Body of pancreas (tissue), 4 donors: ENCODE measurements at regions not wholly inside any gene's neighbourhood (a gene's known extent, or its start where the extent isn't known, plus 50 kb on each side); places are given as distances from the start of the nearest gene placed in this dataset.

Experiments used
- ATAC-seq: fragments of 150-250 bp; one replicate; pipeline ENCODE4 v1.9.1; 2016
- DNase-seq, 4 donors: peaks; one replicate each; pipeline ENCODE4 v3.0.0-alpha.2; 2019
- H3K27ac ChIP-seq, 4 donors: fragments of 200-600 bp; sonication (generic); 1 replicate in 3 of 4; 2 replicates in 1 of 4; pipeline versions ENCODE4 v1.5.1 to v1.6.1; 2016 to 2019; ENCODE audit warnings: mild to moderate bottlenecking in 1 of 4, mixed read lengths in 1 of 4, moderate library complexity in 1 of 4
- H3K27me3 ChIP-seq, 2 donors: fragments of 200-600 bp; sonication (generic); one replicate each; pipeline ENCODE4 v1.6.0; 2016; ENCODE audit warnings: mild to moderate bottlenecking in 1 of 2
- H3K36me3 ChIP-seq, 2 donors: fragments of 200-600 bp; sonication (generic); replicated peaks in 1 of 2; 2 replicates each; pipeline ENCODE4 v1.5.1; 2016; ENCODE audit warnings: low read depth in 2 of 2; ENCODE audit not compliant: insufficient read depth in 1 of 2
- H3K4me1 ChIP-seq: fragments of 200-600 bp; sonication (generic); one replicate; pipeline ENCODE4 v1.6.0; 2016
- H3K4me3 ChIP-seq, 2 donors: fragments of 200-600 bp; sonication (generic); 1 replicate in 1 of 2; 2 replicates in 1 of 2; pipeline ENCODE4 v1.5.1; 2016 to 2019
- H3K9me3 ChIP-seq, 3 donors: fragments of 200-600 bp; sonication (generic); 1 replicate in 2 of 3; 2 replicates in 1 of 3; pipeline ENCODE4 v1.5.1; 2016
- CTCF ChIP-seq, 7 experiments: fragments of 450-650 bp in 4 of 7; fragments of 200-600 bp in 3 of 7; sonication (generic) in 3 of 7; IDR thresholded peaks; one replicate each; pipeline ENCODE4 v1.5.1; 2016 to 2019; ENCODE audit warnings: antibody characterized with exemption in 7 of 7
- POLR2A ChIP-seq, 3 donors: fragments of 450-650 bp; IDR thresholded peaks; one replicate each; pipeline ENCODE4 v1.6.1; 2016; ENCODE audit warnings: antibody characterized with exemption in 3 of 3, mild to moderate bottlenecking in 2 of 3
- WGBS, 2 donors: methylation state at CpG; one replicate each; pipeline ENCODE4 v1.1.5; 2017; 5-methylcytosine and 5-hydroxymethylcytosine counted together
- intact Hi-C: fragments of 100-400 bp; cut with DNase I; formaldehyde crosslinking; loops from one replicate; pipeline ENCODE4 v1.15.1; 2023

- no peak for TF ChIP-seq CTCF (IDR thresholded peaks at IDR 0.05)
- no peak for TF ChIP-seq POLR2A (IDR thresholded peaks at IDR 0.05)
- H3K4me1 ChIP-seq = no peaks in the 10 kb centered on the region
- 88 to 93% methylated on average over 4 to 5 of the region's 5 CpGs for WGBS, 2 donors
- no peak overlapping the region for H3K4me3 ChIP-seq
- H3K36me3 ChIP-seq = no peaks in the 10 kb centered on the region
- ATAC-seq = no peak
- H3K9me3 ChIP-seq = no peaks in the 10 kb centered on the region
- no peak for DNase-seq
- intact Hi-C loops = no loop called here
- no peaks in the 10 kb centered on the region for H3K27me3 ChIP-seq
- H3K27ac ChIP-seq = no peak overlapping the region
These were observed 253.5 kb upstream of the NT5C1B start for GRCh38 chr2:18842836-18843235.

DNA sequence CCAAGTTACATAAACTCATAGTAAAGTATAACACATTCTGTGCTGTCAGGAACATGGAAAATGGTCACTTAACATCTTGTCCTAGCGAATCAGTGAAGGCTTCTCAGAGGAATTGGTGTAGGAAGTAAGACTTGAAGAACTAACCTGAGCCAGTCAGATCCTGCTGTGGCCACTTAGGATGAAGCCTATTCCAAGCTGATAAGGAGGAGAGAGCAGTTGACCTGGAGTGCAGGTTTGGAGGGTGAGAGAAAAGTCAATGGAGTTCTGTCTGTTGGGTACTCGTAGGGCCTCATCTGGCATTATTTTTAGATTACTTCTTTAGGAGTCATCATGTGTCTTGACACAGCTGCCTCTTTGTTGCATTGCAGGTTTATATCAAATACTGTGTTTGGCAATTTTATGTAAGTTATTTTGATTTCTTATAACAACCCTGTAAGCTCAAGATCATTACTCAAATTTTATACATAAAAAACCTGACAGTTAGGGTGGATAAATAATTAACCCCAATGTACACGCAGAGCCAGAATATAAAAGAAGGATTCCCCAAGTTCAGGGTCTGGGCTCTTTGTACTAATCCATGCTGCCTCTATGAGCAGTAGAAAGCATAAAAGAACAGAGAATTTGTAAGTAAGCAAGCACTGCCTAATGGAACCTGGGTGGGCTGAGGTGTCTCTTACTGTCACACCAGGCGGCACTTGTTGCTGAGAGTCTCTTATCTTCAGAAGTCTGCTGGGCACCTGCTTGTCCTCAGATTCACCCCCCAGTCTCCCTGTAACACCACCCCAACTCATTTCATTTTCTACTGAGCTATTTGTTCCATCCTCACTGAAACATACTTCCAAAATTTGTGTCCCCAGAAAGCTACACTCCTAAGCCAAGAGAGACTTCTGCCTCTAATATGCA is 252.1 kb upstream of the NT5C1B start:
- intact Hi-C loops = no loop called here
- 75 to 77% methylated on average over 4 of the region's 4 CpGs for WGBS, 2 donors
- H3K36me3 ChIP-seq = no peaks in the 10 kb centered on the region
- H3K4me1 ChIP-seq = no peaks in the 10 kb centered on the region
- TF ChIP-seq CTCF (IDR thresholded peaks at IDR 0.05) (no peak), POLR2A (IDR thresholded peaks at IDR 0.05) (no peak)
- ATAC-seq (no peak), DNase-seq (no peak)
- H3K9me3 ChIP-seq = no peaks in the 10 kb centered on the region
- no peak overlapping the region for H3K4me3 ChIP-seq
- H3K27ac ChIP-seq = no peak overlapping the region
- H3K27me3 ChIP-seq = no peaks in the 10 kb centered on the region

DNA sequence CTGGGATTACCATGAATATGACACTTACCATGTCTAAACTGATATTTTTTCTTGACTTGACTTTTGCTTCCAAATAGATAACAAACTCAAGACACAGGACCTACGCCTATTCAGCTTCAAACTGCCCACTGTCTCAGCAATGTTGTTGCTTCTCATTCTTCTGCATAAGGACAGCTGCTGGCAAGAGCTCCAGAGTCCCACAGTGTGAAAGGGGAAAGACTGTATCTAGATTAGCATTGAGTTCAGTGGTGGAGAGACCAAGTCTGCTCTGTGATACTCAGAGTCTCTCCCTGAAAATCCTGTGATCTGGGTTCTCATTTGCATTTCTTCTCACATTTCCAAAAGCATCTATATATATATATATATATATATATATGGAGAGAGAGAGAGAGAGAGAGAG is 247.9 kb upstream of the NT5C1B start:
- intact Hi-C loops = no loop called here
- Histone ChIP-seq H3K27ac (no peak overlapping the region), H3K9me3 (no peaks in the 10 kb centered on the region), H3K27me3 (no peaks in the 10 kb centered on the region), H3K4me1 (no peaks in the 10 kb centered on the region), H3K4me3 (no peak overlapping the region), H3K36me3 (no peaks in the 10 kb centered on the region)
- ATAC-seq = no peak
- no peak for DNase-seq
- no peak for TF ChIP-seq POLR2A (IDR thresholded peaks at IDR 0.05)
- no peak for TF ChIP-seq CTCF (IDR thresholded peaks at IDR 0.05)
- WGBS, 2 donors = 84 to 92% methylated on average over 1 of the region's 1 CpG

- Histone ChIP-seq H3K4me3 (no peak overlapping the region), H3K36me3 (no peaks in the 10 kb centered on the region), H3K27ac (no peak overlapping the region), H3K9me3 (no peaks in the 10 kb centered on the region), H3K27me3 (no peaks in the 10 kb centered on the region), H3K4me1 (peaks cover 7% of the 10 kb centered on the region)
- intact Hi-C loops = no loop called here
- no peak for ATAC-seq
- 77 to 89% methylated on average over 4 of the region's 4 CpGs for WGBS, 2 donors
- TF ChIP-seq POLR2A (IDR thresholded peaks at IDR 0.05) (no peak), CTCF (IDR thresholded peaks at IDR 0.05) (no peak)
- no peak for DNase-seq
These were observed 247.1 kb upstream of the NT5C1B start for GRCh38 chr2:18836436-18836835.

DNA sequence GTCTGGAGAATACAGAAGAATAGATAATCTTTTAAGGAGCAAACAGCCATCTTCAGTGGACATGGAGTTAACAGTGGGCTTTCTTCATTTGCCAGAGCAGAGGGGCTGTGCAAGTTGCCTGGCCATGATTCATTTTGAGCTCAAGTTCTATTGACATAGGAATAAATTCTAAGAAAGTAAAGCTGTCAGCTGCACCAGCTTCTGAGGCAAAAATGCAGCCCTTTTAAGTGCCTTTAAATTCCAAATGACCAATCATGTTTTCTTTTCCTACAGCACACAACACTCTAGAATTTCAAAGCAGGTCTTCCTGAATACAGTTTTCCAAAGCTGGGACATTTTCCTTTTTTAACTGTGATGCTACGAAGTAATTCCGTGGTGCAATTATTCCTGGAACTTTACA is 246.4 kb upstream of the NT5C1B start:
- TF ChIP-seq POLR2A (IDR thresholded peaks at IDR 0.05) = no peak
- TF ChIP-seq CTCF (IDR thresholded peaks at IDR 0.05) = no peak
- no peak for DNase-seq
- Histone ChIP-seq H3K4me1 (peaks cover 13% of the 10 kb centered on the region), H3K36me3 (no peaks in the 10 kb centered on the region), H3K27ac (no peak overlapping the region), H3K27me3 (no peaks in the 10 kb centered on the region), H3K4me3 (no peak overlapping the region), H3K9me3 (no peaks in the 10 kb centered on the region)
- 92 to 96% methylated on average over 2 of the region's 2 CpGs for WGBS, 2 donors
- no peak for ATAC-seq
- intact Hi-C loops = no loop called here
